ENCODE measurements at regions not wholly inside any gene's neighbourhood (a gene's known extent, or its start where the extent isn't known, plus 50 kb on each side); places are given as distances from the start of the nearest gene placed in this dataset.

DNA sequence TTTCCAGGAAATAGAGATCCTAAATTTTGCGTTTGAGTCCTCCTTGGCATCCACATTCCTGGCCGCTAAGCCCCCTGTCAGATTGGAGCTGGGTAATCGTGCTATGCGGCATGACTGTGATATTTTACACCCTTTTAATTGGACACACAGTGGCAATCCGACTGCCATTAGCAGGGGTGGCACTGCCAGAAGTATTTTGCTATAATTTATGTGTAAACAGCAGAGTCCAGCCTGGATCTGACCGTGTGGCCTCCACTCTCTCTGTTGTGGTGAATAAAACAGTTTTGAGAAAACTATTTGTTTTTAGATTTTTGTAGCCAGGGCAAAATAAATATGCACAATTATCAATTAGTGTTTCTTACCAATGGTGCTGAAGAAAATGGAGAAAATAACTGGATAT is 281.0 kb upstream of the IRX2 start:
- no peak for DNase-seq

DNA sequence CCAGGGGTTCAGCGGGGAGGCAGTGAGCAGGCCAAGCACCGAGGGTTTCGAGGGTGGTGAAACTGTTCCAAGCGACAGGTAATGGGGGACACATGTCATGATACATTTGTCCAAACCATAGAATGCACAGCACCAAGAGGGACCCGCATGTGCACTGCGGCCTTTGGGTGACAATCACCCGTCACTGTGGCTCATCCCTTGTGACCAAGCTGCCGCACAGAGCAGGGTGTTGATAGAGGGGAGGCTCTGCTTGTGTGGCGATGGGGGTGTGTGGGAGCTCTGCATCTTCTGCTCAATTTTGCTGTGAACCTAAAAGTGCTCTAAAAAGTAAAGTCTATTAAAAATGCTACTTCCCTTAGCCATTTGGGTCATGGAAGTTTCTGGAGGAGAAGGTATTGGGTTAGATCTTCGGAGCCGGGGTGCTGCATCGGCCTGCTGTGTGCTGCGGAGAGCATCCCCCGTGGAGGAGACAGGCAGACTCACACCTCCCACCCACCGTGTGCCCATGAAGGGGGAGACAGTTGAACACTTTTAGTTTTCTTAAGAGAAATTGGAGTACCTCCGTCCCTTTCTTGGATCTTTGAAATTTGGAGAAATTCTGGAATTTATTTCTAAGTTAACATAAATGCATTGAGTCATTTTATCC is 280.4 kb upstream of the IRX2 start:
- DNase-seq: no peak

DNA sequence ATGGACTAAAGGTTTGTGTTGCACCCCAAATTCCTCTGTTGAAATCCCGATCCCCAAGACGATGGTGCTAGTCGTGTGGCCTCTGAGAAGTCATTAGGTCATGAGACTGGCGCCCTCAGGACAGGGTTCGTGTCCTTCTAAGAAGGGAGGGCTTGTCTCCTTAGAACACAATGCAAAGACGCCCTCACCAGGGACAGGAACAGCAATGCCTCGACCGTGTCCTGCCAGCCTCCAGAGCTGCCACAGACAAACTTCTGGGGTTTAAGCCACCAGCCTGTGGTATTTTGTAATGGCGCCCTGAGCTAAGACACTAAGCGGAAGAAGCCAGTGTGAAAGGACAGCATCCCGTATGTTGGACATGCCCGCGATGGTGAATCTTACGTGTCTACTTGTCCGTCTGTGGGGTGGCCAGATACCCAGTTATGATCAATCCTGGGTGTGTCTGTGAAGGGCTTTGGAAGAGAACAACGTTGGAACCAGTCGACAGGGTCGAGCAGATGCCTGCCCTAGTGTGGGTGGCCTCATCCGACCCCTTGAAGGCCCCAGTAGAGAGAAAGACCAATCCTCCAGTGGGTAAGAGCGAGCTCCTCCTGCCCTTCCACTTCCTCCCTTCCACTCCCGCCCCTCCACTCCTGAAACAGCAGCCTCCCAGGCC is 279.2 kb upstream of the IRX2 start:
- DNase-seq: no peak

DNA sequence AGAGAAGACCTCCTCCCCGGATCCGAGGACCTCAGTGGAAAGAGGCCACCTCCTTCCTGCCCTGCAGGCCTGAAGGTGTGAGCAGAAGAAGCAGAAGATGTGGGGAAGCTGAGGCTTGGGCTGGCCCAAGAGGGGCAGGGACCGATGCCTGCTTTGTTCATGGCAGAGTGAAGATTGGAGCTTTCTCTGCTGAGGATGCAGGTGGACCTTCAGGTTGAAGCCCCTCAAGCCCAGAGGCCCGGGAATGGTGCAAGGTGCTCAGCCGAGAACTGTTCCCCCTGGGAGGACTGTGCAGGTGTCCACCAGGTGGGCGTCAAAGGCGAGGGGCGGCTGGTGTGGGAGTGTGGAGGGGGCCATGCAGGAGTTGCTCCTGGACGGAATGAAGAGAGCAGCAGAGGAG is 277.9 kb upstream of the IRX2 start:
- DNase-seq: no peak

DNA sequence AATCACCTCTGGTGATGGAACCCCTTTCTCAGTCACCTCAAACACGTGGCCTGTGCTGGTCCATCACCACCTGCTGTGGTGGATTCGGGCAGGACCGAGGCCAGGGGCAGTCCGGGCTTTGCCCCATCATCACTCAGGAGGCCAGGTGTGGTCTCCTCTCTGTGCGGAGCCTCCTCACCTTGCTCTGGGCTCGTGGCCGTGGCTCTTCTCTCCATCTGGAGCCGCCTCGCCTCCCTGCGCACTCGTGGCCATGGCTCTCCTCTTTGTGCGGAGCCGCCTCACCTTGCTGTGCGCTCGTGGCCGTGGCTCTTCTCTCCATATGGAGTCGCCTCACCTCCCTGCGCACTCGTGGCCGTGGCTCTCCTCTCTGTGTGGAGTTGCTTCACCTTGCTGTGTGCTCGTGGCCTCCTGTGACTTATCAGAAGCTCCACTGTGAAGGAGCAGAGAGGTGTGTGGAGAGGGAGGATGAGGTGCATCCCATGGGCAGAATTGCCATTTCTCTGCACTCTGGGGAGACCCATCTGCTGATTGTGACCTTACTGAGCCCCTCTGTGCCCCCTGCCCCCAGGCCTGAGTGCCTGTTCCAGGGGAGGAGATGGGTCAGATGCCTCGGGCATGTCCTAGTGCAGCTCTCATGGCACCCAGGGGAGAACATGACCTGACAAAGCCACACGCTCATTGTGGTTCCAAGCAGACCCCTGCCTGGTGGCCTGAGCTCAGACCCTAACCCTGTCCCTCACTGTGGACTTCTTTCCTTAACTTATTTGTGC is 276.6 kb upstream of the IRX2 start:
- no peak for DNase-seq

DNA sequence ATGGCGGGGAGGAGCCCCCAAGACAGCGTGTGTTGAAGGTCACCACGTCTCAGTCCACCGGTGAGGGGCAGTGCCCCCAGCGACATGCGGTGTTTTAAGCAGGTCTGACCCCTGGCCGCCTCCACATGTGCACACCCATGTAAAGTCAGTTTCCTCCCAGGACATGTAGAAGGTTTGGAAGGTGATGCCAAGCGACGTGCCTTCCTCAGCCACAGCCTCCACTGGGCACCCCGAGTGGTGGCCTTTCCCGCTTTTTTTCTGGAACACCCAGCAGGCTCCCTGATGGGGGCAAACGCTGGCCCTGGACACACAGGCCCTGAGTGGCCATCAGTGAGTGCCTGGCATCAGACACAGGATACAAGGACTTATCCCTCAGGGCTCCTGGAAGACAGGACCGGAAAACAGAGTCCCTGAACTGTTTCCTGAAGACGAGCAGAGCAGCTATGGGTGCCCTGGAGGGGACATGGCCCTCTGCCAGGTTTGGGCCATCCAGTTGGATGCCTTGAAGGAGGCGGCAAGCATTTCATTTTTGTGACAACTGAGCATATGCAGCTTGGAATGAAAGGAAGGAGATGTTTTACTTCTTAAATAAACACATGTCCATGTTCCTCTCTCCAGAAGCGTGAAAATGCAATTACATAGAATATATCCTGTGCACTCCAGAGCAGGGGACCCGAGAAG is 275.8 kb upstream of the IRX2 start:
- no peak for DNase-seq

DNA sequence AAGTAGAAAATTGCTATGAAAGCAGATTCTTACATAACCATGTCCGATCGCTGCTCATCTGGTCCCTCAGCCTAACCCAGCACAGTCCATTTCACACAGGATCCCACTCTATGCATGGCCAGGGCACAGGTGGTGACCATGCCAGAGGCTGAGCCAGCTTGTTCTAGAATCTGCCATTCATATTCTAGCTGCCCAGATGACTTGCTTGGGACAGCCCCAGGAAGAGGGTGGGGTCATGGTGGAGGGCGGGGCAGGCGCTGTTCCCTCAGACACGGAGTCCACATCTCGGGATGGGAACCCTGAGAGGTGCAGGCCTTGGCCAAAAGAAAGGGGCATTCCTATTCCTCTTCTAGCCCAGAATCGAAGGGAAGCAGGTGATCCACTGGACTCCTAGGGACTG is 275.2 kb upstream of the IRX2 start:
- DNase-seq: no peak

DNA sequence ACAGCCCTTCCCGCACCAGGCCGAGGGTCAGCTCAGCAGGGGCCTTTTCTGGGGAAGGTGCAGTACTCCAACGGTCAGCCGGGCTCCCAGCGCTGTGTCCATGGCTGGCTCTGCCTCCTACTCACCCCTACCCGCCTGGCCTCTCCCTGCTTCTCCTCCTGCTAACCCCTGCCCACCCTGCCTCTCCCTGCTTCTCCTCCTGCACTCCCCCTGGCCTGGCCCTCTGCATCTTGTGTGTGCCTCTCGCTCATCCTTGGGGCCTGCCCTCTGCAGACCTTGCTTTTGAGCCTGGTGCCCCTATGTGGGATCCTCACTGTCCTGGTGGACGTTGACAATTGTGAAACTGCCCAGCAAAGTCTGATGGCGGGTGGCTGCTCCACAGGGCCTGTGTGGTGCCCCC is 274.6 kb upstream of the IRX2 start:
- no peak for DNase-seq

DNA sequence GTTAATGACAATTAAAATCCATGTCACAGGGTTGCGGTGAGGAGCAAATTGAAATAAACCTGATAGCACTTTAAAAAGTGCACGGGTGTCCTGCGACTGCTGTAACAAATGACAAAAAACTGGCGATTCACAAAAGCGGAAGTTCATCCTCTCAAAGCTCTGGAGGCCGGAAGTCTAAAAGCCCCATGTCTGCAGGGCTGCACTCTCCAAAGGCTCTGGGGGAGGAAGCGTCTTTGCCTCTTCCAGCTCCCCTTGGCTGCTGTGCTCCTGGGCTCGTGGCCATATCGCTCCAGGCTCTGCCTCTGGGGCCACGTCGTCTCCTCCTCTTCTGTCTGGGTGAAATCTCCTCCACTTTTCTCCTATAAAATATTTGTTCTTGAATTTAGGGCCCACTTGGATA is 273.9 kb upstream of the IRX2 start:
- DNase-seq: no peak

DNA sequence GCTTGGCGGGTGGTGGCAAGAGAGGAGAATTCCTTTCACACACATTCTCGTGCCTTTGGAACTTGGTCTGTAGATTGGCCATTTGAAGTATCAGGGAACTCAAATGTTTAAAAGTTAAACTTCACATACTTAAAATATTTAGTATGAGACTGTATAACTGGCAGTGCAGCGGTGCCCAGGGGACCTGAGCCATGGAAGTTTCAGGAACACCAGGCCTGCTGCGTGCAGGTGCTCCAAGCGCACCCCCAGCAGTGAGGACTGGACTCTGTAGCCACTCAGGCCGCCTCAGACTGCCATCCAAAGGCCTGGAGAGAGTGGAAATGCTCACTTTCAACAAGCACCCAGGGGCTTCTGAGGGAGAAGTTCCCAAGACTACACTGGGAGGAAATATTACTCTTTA is 273.5 kb upstream of the IRX2 start:
- no peak for DNase-seq

DNA sequence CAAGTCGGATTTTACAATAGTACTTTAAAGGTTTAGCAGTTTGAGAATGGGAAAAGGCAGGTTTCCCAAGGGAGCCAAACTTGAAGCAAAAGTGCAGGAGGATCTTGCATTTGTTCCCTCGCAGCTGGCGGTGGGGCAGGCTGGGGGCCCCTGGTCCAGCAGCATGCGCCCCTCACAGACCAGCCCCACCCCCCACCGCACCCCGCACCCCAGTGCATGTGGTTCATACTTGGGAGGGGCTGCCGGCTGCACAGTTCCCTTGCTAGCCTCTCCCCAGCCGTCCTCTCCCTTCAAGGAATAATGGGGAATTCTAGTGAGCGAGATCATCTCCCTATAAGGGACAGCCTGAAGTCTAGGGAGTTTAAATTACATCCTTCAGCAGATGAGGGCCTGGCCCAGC is 273.1 kb upstream of the IRX2 start:
- DNase-seq: no peak

DNA sequence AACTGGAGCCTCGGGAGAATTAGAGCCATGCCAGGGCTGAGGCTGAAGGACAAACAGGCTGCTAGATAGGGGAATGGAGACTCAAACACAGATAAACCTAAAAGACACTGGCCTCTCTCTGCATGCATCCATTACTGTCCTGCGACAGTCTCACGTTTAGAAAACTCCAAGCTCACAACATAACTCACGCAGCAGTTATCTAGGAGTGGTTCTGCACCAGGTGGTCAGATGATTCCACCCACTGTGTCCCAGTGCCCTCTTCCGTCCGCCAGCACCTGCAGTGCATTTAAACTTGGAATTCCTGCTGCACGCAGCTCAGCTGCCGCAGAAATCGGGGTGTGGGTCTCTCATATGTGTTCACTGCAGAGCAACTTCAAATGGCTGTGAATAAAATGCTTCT is 272.6 kb upstream of the IRX2 start:
- no peak for DNase-seq

DNA sequence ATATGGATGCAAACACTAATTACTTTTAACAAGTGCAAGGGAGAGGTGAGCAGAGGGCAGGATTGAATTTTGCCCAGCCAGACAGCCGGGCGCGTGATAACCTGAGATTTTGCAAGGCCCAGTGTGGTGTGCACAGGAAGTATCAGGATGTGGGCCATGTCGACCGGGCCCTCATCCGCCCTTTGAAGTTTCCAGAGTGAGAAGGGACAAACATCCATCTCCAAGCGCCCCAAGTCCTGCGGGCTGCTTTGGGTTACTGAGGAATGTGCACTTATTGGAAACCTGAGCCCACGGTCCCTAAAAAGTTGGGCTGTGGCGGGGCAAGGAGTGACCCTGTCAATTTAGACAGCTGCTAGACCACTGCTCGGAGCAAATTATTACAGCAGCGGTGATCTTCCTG is 272.2 kb upstream of the IRX2 start:
- no peak for DNase-seq

DNA sequence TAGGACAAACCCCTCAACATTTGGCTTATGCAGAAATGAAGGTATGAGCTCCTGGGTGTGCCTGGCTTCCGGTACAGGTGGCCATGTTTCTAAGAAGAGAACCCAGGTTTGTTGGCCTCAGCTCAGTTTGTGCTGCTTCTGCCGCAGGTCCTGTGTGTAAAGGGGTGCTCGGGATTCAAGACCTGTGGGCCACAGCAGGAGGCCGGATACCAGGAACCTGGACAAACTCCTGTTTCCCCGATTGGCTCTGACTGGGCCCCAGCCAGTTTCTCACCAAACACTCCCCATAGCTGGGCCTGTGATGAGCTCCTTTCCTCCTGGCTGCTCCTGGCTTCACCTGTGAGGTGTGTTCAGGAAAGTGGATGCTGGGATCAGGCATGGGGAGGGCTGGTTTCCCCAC is 271.2 kb upstream of the IRX2 start:
- no peak for DNase-seq

DNA sequence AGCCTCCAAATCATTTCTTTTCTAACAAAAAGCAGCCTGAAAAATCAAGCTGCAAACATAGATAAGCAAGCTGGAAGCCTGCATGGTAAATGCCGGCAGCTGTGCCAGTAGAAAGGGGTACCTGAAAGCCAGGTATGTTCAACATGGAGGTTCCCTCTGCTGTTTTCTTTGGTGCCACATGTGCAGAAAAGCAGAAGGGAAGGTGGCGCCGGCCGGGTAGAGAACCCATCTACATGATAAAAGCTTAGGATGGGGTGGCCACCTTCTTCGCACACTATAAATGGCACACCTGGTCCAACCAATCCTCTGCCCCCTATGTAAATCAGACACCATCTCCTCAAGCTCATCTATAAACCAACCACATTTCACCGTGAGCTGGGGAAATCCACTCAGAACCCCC is 268.9 kb upstream of the IRX2 start:
- DNase-seq: no peak

DNA sequence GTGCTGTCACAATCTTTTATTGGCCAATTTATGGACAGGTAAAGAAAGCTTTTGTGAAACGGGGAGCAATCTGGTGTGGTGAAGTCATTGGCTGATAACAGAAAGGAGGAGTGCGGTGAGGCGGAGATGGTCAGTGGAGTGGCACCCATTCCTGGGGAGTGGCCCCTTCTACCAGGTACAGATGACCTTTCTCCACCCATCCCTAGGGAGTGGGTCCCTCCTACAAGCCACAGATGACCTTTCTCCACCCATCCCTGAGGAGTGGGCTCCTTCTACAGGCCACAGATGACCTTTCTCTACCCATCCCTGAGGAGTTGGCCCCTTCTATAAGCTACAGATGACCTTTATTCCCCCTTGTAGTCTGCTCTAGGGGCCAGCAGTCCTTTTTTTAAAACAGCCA is 267.6 kb upstream of the IRX2 start:
- no peak for DNase-seq

DNA sequence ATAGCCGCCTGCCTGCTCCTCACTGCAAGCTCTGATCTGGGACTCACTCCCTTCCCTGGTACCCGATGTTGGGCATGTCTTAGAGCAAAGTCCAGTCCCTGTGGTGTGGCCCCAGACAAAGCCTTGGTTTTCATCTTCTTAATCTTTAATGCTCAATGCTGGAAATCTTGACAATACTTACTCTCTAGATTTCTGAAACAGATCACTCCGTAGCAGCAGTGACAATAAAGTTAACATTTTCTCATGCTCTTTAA is 260.2 kb upstream of the IRX2 start:
- no peak for DNase-seq

DNA sequence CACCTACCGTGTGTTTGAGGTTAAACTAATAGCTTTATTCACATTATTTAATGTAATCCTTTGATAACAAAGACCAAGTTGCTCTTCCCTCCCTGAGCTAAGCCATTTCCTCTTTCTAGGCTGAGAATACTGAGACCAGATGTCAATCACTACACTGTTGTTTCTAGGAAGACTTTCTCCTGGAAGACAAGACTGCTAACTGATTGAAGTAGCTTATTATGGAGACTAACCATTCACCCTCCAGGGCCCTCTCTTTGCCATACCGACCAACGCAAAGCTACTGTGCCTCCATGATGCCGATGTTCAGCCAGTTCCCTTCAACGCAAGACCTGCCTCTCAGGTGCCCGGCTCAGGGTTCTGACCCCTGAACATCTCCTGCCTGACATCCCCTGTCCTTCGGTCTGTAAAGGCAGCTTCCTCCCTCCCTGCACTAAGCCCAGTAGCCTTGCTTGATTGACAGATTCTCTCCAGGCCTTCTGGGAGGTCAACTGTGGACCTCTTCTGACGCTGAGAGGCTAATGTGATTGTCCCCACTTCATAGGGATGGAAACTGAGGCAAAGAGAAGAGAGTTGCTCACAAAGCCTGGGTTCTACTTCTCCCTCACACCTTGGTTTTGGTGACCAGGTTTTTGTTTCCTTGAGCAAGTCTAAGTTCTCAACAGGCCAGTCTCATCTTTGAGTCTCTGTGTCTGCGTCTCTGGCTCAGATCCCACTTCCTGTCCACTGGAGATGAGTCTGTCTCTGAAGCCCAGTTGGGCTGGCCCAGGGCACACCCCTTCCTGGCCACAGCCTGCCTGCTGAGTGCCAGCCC is 259.7 kb upstream of the IRX2 start:
- no peak for DNase-seq

DNA sequence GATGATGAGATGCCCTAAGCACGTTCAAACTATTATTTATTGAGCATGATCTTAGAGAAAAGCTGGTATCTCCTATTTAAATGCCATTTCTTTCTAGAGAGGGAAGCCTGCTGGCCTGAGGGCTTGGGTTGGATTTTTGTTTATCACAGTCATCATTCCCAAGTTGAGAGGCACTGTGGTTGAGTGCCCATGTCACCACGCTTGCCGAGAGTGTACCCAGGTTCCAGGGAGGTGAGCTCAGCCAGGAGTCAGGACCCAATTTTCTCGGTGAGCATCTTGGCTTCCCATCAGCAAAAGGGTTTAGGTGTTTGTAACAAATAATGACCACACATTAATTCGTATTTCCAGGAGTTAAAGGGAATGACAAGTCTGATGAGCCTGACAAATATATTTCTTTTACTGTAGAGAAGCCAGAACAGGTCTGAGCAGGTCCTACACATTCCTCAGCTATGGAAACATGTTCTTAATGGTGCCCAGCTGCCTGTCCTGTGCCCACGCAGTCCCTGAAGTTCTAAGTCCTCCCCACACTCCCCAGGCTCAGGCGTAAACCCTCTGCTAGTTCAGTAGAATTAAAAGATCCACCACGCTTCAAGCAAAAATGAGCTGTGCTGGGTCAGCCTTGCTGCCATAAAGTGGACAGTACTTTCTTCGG is 258.9 kb upstream of the IRX2 start:
- no peak for DNase-seq

DNA sequence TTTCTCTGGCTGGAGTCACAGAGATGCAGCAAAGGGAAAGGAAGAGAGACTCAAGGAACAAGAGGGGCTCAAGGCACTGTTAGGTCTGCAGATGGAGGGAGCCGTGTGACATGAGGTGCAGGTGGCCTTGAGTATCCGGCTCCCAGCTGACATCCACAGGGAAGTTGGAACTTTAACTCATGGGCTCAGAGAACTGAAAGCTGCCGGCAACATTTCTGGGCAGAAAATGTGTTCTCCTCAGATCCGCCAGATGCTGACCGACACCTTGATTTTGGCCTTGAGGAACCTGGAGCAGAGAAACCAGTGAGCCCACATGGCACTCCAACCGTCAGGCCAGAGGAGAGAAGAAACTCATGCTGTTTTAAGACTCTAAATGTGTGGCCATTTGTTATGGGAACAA is 258.1 kb upstream of the IRX2 start:
- no peak for DNase-seq

DNA sequence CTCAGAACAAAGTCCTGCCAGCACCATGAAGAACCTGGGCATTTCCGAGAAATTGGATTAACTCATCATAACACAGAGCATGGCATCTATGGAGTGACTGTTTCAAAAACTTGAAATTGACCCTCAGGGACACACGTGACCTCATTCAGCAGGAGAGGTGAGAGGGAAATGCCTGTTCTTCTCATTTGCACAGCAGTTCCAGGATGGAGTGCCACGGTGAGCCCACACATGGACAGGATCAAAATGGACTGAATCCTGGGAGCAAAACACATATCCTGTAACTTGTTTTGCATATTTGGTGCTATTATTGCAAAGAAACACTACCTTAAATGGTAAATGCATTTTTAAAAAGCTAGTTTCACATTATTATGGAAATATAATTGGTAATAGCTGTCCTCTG is 256.1 kb upstream of the IRX2 start:
- DNase-seq: no peak

DNA sequence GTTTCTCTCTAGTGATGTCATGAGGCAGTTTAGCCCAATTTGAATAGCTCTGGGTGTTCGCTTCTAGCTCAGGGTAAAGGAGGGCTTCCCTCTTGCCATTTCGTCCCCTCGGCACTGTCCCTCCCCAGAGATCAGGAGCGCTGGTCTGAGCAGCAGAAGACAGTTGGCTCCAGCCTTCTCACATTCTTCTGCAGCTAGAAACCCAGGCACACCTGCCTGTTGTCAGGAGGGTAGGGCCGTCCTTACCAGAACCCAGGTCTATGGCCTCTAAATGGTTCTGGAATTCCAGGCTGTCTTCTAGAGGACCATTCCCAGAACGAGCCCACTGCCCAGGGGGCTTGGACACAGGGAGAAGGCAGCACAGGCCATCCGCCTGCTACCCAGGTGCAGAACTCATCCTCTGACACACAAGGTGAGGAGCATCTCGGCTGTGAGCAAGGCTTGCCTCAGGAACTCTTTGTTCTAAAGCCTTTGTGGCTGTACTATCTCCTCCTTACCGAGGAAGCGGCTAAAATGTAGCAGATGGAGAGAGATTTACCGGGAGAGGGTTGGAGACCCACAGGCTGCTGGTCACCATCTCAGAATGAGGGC is 255.6 kb upstream of the IRX2 start:
- DNase-seq: no peak

All from activated CD8-positive, alpha-beta memory T cell treated with anti-CD3 and anti-CD28 coated beads, Interleukin-2, amount 50 U/mL, for 48 hours (primary cell).